Fibroblast of pulmonary artery (primary cell): ENCODE measurements at regions not wholly inside any gene's neighbourhood (a gene's known extent, or its start where the extent isn't known, plus 50 kb on each side); places are given as distances from the start of the nearest gene placed in this dataset.

Experiments
- DNase-seq: peaks from one replicate; pipeline ENCODE4 v3.0.0-alpha.2; 2010; ENCODE audit warnings: low read depth
- H3K4me3 ChIP-seq: replicated peaks from 2 replicates; pipeline ENCODE4 v1.5.1; 2011; ENCODE audit warnings: low read depth, mild to moderate bottlenecking, control low read depth, low read length, moderate library complexity
- TF ChIP-seq, protein P1 (sequence below): IDR thresholded peaks from 2 replicates; pipeline ENCODE4 v1.5.1; 2011; ENCODE audit warnings: mild to moderate bottlenecking, control low read depth, low read length, inconsistent platforms; ENCODE audit errors: missing control alignments

DNA sequence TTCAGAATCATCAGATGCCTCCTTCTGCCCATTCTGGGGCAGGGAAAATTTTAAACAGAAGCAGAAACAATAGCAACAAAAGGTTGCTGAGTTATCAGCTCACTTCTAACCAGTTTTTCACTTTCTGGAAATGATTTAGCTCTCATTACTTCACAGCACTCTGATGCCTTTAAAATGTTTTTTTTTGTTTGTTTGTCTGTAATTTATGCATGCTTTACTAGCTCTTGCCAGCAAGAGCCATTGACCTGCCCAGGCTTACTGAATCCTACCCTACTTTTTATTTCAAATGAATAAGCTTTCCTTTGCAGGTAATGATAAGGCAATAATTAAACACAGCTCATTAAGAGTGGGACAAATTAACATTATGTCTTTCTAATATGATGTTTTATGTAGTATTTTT lies 466.1 kb upstream of the NOVA1 start:
- TF ChIP-seq, protein P1, sequence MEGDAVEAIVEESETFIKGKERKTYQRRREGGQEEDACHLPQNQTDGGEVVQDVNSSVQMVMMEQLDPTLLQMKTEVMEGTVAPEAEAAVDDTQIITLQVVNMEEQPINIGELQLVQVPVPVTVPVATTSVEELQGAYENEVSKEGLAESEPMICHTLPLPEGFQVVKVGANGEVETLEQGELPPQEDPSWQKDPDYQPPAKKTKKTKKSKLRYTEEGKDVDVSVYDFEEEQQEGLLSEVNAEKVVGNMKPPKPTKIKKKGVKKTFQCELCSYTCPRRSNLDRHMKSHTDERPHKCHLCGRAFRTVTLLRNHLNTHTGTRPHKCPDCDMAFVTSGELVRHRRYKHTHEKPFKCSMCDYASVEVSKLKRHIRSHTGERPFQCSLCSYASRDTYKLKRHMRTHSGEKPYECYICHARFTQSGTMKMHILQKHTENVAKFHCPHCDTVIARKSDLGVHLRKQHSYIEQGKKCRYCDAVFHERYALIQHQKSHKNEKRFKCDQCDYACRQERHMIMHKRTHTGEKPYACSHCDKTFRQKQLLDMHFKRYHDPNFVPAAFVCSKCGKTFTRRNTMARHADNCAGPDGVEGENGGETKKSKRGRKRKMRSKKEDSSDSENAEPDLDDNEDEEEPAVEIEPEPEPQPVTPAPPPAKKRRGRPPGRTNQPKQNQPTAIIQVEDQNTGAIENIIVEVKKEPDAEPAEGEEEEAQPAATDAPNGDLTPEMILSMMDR, result no peak
- no peak for DNase-seq
- no peak overlapping the region for H3K4me3 ChIP-seq

DNA sequence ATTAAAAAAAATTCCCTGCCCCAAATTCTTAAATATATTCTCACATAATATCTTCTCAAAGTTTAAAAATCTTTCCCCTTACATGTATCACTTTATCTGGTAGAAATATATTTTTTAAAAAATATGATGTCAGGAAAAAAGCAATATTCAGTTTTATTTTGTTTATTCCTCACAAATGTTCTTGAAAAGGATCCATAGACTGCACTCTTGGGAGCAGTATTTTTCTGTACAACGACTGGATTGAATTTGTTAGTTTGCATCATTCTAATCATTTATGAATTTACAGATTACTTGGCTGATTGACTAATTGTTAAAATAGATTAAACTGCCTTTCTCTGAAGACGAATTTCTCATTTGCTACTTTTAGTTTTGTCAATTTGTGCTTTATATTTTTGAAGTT lies 468.1 kb upstream of the NOVA1 start:
- no peak overlapping the region for H3K4me3 ChIP-seq
- TF ChIP-seq, protein P1, result no peak
- no peak for DNase-seq

DNA sequence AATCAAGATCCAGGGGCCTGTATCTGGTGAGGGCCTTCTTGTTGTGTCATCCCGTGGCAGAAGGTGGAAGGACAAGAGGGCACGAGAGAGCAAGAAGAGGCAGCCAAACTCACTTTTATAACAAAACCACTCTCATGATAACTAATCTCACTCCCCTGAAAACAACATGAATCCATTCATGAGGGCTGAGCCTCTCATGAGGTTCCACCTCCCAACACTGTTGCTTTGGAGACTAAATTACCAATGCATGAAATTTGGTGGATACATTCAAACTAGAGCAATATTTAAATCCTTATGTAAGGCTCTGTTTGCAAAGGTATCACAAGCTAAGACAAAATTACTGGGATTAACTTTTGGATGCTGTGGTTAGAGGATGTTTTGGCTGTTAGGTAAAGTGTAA lies 470.1 kb upstream of the NOVA1 start:
- TF ChIP-seq, protein P1, result no peak
- DNase-seq, result no peak
- H3K4me3 ChIP-seq, result no peak overlapping the region

DNA sequence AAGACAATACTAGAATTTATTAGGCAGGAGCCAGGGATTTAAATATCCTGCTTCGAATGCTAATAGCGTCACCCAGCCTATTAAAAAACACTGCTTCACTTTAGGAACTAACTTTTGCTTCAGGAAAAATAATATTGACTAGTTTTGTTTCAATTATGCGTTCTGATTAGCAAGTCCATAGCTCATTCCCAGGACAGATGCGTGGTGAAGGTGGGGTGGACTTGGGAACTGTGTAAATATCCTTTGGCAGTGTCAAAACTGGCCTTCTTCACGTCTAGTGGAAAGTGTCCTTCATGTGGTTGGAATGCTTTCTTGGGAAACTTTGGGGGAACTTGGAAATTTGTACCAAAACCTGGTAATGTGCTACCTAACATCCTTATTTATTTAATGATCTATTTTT lies 474.8 kb upstream of the NOVA1 start:
- DNase-seq, result no peak
- H3K4me3 ChIP-seq, result no peak overlapping the region
- TF ChIP-seq, protein P1, result no peak

DNA sequence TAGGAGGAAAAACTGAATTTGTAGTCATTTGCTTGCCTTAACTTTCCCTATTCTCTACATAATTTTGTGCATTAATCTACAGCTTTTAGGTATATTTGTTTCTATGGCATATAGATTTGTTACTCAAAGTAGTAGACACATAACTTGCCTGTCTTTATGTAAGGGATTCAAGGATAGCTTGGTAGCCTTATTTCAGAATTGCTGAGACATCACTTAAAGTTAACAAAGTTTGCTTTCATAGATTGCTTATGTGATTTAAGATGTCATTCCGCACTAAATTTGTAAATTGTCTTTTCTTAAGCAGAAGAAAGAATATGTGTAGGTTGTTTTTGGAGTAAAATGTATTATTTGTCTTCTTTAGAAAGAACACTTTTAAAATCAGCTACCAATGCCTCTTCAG lies 477.7 kb upstream of the NOVA1 start:
- DNase-seq, result no peak
- TF ChIP-seq, protein P1, result no peak
- no peak overlapping the region for H3K4me3 ChIP-seq

DNA sequence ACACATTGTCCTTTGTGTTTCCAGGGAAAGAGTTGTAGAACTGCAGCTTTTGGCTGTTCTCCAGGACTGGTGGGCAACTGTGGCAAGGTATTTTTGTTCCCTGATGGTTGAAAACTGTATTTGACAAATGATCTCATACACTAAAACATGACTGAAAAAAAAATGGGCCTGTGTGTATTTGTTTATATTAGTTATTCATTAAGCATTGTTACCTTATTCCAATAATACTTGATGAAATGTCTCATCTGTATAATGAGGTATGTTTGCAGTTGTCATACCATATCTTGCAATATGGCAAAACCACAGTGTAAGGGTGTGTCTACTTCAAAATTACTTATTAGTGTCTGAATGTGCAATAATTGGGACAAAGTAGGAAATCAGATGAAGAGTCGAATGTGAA lies 479.4 kb upstream of the NOVA1 start:
- no peak overlapping the region for H3K4me3 ChIP-seq
- DNase-seq, result no peak
- TF ChIP-seq, protein P1, result no peak

DNA sequence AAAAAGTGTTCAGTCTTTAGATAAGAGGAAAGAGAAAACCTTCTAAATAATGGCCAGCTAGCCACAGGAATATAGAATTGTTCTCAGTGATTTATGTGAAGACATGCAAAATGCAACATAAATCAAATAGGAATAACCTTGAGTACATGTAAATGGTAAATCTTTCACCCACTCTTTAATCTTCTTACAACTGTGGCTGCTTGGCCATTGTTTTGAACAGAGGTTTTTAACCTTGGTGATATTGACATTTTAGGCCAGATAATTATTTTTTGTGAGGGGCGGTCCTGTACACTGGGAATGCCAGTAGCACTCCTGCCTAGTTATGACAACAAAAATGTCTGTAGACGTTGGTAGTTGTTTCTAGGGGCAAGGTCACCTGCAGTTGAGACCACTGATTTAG lies 479.9 kb upstream of the NOVA1 start:
- TF ChIP-seq, protein P1, result no peak
- no peak for DNase-seq

More for the DNA sequence above, 479.9 kb upstream of the NOVA1 start:
- H3K4me3 ChIP-seq, result no peak overlapping the region
